Hindlimb muscle (tissue), 1 donor: ENCODE measurements at regions not wholly inside any gene's neighbourhood (a gene's known extent, or its start where the extent isn't known, plus 50 kb on each side); places are given as distances from the start of the nearest gene placed in this dataset.
"Not testable (repeated sequence)": the region's sequence is repeated elsewhere in the genome, so short reads cannot be mapped to it uniquely, and the experiment has no call there.

Experiments used
- DNase-seq: peaks from one replicate; pipeline ENCODE4 v3.0.0-alpha.2; 2013

GRCh38 chr2:167843217-167843616 is 404.2 kb downstream of the STK39 start:
- DNase-seq = no peak

- no peak for DNase-seq
Measured at GRCh38 chr2:167842047-167842446, 405.3 kb downstream of the STK39 start.

- not testable (repeated sequence) for DNase-seq
Measured at GRCh38 chr2:167835290-167835689, 412.1 kb downstream of the STK39 start.

GRCh38 chr2:167834707-167835106 is 412.7 kb downstream of the STK39 start:
- DNase-seq = no peak

GRCh38 chr2:167833294-167833693 is 414.1 kb downstream of the STK39 start:
- no peak for DNase-seq

- no peak for DNase-seq
Measured at GRCh38 chr2:167832868-167833287, 414.5 kb downstream of the STK39 start.

GRCh38 chr2:167827352-167828097 is 419.9 kb downstream of the STK39 start:
- DNase-seq = no peak

GRCh38 chr2:167826906-167827305 is 420.5 kb downstream of the STK39 start:
- DNase-seq = no peak

- DNase-seq = no peak
Measured at GRCh38 chr2:167825664-167826063, 421.7 kb downstream of the STK39 start.

GRCh38 chr2:167822690-167823465 is 424.5 kb downstream of the STK39 start:
- no peak for DNase-seq

- DNase-seq = no peak
Measured at GRCh38 chr2:167820488-167820887, 426.9 kb downstream of the STK39 start.

- no peak for DNase-seq
Measured at GRCh38 chr2:167818521-167818920, 428.9 kb downstream of the STK39 start.

GRCh38 chr2:167817908-167818307 is 429.5 kb downstream of the STK39 start:
- DNase-seq = no peak

GRCh38 chr2:167817422-167817821 is 430.0 kb downstream of the STK39 start:
- DNase-seq = no peak

- DNase-seq = no peak
Measured at GRCh38 chr2:167816874-167817290, 430.5 kb downstream of the STK39 start.

- DNase-seq = no peak
Measured at GRCh38 chr2:167814881-167815718, 432.3 kb downstream of the STK39 start.

GRCh38 chr2:167814482-167814880 is 432.9 kb downstream of the STK39 start:
- DNase-seq = not testable (repeated sequence)

GRCh38 chr2:167809799-167810198 is 437.6 kb downstream of the STK39 start:
- not testable (repeated sequence) for DNase-seq

- no peak for DNase-seq
Measured at GRCh38 chr2:167803449-167803988, 443.9 kb downstream of the STK39 start.

- DNase-seq = no peak
Measured at GRCh38 chr2:167794554-167795255, 452.7 kb downstream of the STK39 start.

- no peak for DNase-seq
Measured at GRCh38 chr2:167793725-167794124, 453.7 kb downstream of the STK39 start.

GRCh38 chr2:167792126-167792525 is 455.3 kb downstream of the STK39 start:
- no peak for DNase-seq
